ENCODE measurements at regions not wholly inside any gene's neighbourhood (a gene's known extent, or its start where the extent isn't known, plus 50 kb on each side); places are given as distances from the start of the nearest gene placed in this dataset.

GRCh38 chr3:191997579-191998268, 536.8 kb downstream of the PYDC2 start:
- no peak for TF ChIP-seq EZH2 (IDR thresholded peaks at IDR 0.05; ENCODE audit: insufficient read depth, poor library complexity, severe bottlenecking)
- no peak for TF ChIP-seq EZH2phosphoT487 (IDR thresholded peaks at IDR 0.05; ENCODE audit: insufficient read depth, low read depth)

All from GM23248 (cell line).